Epithelial cell of esophagus (primary cell): ENCODE measurements at regions not wholly inside any gene's neighbourhood (a gene's known extent, or its start where the extent isn't known, plus 50 kb on each side); places are given as distances from the start of the nearest gene placed in this dataset.

Experiments
- DNase-seq: peaks from one replicate; pipeline ENCODE4 v3.0.0; 2010; ENCODE audit warnings: low read depth
- H3K4me3 ChIP-seq: 2 replicates; pipeline ENCODE4 v1.5.1; 2011; ENCODE audit warnings: mild to moderate bottlenecking, low read length, control low read depth
- TF ChIP-seq, protein P1 (sequence below): IDR thresholded peaks from 2 replicates; pipeline ENCODE4 v1.5.1; 2011; ENCODE audit warnings: low read depth, mild to moderate bottlenecking, low read length, control low read depth, inconsistent platforms; ENCODE audit not compliant: insufficient read depth; ENCODE audit errors: missing control alignments

DNA sequence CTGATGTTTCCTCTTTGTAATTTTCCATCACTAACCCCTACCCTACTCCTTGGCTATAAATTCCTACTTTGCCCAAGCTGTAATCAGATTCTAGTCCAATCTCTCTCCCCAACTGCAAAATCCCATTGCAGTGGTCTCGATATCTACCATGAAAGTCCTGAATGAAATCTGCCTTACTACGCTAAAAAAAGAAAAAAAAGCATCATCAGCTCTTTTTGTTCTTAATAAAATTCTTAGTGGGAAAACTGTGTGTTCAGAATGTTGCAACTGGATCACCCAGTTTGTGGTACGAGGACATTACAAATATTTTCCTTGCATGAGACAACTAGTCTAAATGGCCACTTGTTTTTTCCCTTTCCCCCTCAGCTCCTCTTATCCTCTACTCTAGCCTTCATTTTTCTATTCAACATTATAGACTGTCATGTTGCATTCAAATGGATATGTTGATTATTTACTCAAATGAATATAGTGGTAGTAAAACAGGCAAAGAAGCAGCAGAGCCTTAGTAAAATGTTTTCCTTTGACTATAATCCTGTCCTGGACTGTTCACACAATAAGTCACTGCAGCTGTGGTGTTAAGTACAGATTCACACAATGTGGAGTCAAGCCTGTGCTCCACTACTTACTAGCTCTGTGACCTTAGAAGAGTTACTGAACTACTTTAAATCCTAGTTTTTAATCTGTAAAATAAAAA lies 527.1 kb upstream of the MARCKS start:
- TF ChIP-seq, protein P1, sequence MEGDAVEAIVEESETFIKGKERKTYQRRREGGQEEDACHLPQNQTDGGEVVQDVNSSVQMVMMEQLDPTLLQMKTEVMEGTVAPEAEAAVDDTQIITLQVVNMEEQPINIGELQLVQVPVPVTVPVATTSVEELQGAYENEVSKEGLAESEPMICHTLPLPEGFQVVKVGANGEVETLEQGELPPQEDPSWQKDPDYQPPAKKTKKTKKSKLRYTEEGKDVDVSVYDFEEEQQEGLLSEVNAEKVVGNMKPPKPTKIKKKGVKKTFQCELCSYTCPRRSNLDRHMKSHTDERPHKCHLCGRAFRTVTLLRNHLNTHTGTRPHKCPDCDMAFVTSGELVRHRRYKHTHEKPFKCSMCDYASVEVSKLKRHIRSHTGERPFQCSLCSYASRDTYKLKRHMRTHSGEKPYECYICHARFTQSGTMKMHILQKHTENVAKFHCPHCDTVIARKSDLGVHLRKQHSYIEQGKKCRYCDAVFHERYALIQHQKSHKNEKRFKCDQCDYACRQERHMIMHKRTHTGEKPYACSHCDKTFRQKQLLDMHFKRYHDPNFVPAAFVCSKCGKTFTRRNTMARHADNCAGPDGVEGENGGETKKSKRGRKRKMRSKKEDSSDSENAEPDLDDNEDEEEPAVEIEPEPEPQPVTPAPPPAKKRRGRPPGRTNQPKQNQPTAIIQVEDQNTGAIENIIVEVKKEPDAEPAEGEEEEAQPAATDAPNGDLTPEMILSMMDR: no peak
- no peak overlapping the region for H3K4me3 ChIP-seq
- no peak for DNase-seq

GRCh38 chr6:113330636-113330946 lies 526.6 kb upstream of the MARCKS start:
- no peak overlapping the region for H3K4me3 ChIP-seq
- DNase-seq: no peak
- TF ChIP-seq, protein P1: no peak

- H3K4me3 ChIP-seq: no peak overlapping the region
- TF ChIP-seq, protein P1: no peak
- DNase-seq: no peak
Observed at GRCh38 chr6:113331021-113331420, 526.1 kb upstream of the MARCKS start.

- TF ChIP-seq, protein P1: no peak
- H3K4me3 ChIP-seq: no peak overlapping the region
- DNase-seq: no peak
Observed at GRCh38 chr6:113338644-113339043, 518.5 kb upstream of the MARCKS start.

DNA sequence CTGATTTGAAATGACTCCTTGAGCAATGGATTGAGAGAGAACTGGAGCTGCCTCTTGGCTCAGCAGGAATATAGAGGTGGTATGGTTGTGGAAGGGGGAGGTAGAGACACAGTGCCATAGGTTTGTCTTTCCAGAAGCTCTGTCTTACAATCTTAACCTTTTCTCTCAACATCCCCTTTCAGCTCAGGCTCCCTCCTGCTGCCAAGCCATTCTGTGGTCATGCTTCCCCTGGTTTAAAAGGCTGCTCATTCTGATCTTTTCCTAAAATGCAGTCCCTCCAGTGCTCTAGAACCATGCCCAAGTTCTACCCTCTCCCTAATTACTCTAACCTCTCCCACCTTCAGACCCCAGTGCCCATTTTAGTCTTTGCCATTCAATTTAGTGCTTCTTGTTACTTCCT lies 517.9 kb upstream of the MARCKS start:
- no peak for DNase-seq
- no peak overlapping the region for H3K4me3 ChIP-seq
- TF ChIP-seq, protein P1: no peak

DNA sequence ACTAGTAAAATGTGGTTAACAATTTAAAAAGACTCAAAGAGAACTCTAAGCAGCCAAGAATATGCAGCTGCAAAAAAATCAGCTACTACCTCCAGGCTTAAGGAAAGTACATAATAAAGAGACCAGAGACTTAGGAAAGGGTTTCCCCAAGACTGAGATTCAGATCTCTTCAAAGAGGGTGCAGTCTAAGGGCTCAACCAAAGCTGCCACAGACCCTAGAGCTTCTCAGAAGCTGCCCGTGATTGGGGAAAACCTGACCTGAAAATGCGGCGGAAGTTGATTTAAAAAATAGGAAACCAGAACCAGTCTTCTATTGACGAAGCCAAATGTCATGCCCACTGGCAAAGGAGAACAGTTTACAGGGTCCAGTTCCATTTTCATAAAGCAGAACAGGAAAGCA lies 516.8 kb upstream of the MARCKS start:
- DNase-seq: no peak
- H3K4me3 ChIP-seq: no peak overlapping the region
- TF ChIP-seq, protein P1: no peak

DNA sequence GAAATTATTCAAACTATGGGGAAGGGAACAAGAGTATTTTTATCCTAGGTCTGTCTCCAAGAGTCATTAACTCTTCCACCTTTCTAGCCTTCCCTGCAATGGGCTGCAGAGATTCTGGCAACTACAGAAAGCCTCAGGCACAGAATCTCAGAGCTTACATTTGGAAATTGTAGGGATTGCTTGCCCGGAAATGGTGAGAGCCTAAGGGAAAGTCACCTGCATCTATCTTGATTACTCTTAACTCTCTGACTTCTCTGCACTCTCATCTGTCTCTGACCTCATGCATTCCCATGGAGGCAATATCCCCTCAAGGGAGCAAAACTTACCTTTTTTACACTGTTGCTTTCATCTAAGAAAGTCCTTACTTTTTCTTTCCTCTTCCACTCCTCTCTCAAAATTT lies 513.2 kb upstream of the MARCKS start:
- TF ChIP-seq, protein P1: no peak
- DNase-seq: no peak
- H3K4me3 ChIP-seq: no peak overlapping the region
